ENCODE measurements at regions not wholly inside any gene's neighbourhood (a gene's known extent, or its start where the extent isn't known, plus 50 kb on each side); places are given as distances from the start of the nearest gene placed in this dataset.

DNA sequence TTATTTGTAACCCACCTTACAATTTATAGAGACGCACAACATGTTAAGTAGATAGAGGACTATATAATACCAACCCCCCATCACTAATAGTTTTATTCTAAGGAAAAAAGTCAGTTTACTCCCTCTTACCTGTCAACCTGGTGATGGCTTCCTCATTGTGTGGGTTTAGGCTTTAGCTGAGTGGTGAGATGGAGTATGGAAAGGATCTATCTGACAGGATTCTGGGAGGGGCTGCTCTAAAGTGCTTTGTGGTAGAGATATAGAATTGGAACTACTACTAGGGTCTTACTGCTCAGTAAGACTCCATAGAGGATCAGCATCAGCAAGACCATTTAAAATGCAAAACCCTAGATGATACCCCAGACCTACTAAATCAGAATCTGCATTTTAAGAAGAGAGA is 82.1 kb upstream of the IFNE start:
- TF ChIP-seq, protein P1, sequence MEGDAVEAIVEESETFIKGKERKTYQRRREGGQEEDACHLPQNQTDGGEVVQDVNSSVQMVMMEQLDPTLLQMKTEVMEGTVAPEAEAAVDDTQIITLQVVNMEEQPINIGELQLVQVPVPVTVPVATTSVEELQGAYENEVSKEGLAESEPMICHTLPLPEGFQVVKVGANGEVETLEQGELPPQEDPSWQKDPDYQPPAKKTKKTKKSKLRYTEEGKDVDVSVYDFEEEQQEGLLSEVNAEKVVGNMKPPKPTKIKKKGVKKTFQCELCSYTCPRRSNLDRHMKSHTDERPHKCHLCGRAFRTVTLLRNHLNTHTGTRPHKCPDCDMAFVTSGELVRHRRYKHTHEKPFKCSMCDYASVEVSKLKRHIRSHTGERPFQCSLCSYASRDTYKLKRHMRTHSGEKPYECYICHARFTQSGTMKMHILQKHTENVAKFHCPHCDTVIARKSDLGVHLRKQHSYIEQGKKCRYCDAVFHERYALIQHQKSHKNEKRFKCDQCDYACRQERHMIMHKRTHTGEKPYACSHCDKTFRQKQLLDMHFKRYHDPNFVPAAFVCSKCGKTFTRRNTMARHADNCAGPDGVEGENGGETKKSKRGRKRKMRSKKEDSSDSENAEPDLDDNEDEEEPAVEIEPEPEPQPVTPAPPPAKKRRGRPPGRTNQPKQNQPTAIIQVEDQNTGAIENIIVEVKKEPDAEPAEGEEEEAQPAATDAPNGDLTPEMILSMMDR (IDR thresholded peaks at IDR 0.05): no peak
- Mint-ChIP-seq H3K27ac (ENCODE audit: unreplicated experiment) (no peak overlapping the region), H3K9me3 (ENCODE audit: unreplicated experiment) (no peaks in the 10 kb centered on the region), H3K27me3 (ENCODE audit: unreplicated experiment) (peaks cover 64% of the 10 kb centered on the region), H3K36me3 (ENCODE audit: unreplicated experiment) (no peaks in the 10 kb centered on the region), H3K4me3 (ENCODE audit: unreplicated experiment) (no peak overlapping the region), H3K4me1 (ENCODE audit: unreplicated experiment) (peaks cover 6% of the 10 kb centered on the region)
- no peak for DNase-seq (ENCODE audit: extremely low spot score, unreplicated experiment)

DNA sequence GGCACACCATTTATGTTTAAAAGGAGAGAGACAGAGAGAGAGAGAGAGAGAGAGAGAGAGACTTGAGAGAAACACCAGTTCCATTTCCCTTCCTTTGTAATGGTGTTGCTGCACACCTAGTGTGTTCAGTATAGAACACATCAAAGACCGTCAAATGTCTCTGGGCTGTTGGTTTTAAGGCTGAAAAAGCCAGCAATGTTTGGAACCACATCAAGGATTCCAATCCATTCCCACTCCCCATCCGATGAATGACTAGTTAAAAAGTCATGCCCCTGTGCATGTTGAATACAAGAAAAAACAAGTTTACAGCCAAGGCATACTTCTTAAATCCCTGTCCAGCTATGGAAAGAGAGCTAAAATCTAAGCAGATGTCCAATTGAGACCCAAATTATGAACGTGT is 83.0 kb upstream of the IFNE start:
- DNase-seq (ENCODE audit: extremely low spot score, unreplicated experiment): no peak
- H3K36me3 Mint-ChIP-seq (ENCODE audit: unreplicated experiment): no peaks in the 10 kb centered on the region
- peaks cover 2% of the 10 kb centered on the region for H3K4me1 Mint-ChIP-seq (ENCODE audit: unreplicated experiment)
- H3K9me3 Mint-ChIP-seq (ENCODE audit: unreplicated experiment): no peaks in the 10 kb centered on the region
- H3K27ac Mint-ChIP-seq (ENCODE audit: unreplicated experiment): no peak overlapping the region
- H3K4me3 Mint-ChIP-seq (ENCODE audit: unreplicated experiment): no peak overlapping the region
- TF ChIP-seq, protein P1 (IDR thresholded peaks at IDR 0.05): no peak
- peaks cover 61% of the 10 kb centered on the region for H3K27me3 Mint-ChIP-seq (ENCODE audit: unreplicated experiment)

DNA sequence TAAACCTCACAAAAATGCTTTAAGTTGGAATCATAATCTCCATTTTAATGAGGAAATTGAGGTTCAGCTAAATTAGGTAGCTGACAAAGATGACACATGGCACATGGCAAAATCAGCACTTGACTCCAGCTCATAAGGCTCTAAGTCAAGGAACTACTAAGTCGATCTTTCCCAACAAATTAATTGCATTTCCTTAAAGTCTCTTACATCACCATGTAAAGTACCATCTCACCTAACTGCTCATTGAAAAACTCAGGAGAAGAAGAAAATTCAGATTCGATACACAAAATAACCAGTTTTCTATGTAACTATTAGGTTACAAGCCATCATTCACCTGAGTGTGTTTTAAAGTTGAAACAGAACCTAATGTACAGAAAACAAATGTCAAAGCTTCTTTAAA is 85.8 kb upstream of the IFNE start:
- Mint-ChIP-seq H3K27me3 (ENCODE audit: unreplicated experiment) (peaks cover 58% of the 10 kb centered on the region), H3K36me3 (ENCODE audit: unreplicated experiment) (no peaks in the 10 kb centered on the region), H3K4me3 (ENCODE audit: unreplicated experiment) (no peak overlapping the region), H3K4me1 (ENCODE audit: unreplicated experiment) (no peaks in the 10 kb centered on the region), H3K27ac (ENCODE audit: unreplicated experiment) (no peak overlapping the region), H3K9me3 (ENCODE audit: unreplicated experiment) (no peaks in the 10 kb centered on the region)
- no peak for DNase-seq (ENCODE audit: extremely low spot score, unreplicated experiment)
- TF ChIP-seq, protein P1 (IDR thresholded peaks at IDR 0.05): no peak

DNA sequence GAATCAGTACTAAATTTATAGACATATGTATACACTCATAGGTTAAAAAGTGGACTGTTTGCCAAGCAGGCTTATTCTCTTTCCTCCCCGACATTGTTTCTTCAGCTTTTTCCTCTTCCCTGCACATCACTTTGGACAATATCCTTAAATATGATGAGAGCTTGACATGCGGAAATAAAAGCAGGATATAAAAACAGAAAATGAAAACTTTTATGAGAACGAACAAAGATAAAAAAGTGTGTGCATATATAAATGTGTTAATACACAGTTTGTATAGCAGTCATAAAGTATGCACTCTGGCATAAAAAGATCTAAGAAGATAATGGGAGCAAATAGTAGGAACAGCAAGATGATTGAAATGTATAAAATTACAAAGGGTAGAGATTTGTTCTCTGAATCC is 86.4 kb upstream of the IFNE start:
- Mint-ChIP-seq H3K27ac (ENCODE audit: unreplicated experiment) (no peak overlapping the region), H3K4me3 (ENCODE audit: unreplicated experiment) (no peak overlapping the region), H3K9me3 (ENCODE audit: unreplicated experiment) (no peaks in the 10 kb centered on the region), H3K36me3 (ENCODE audit: unreplicated experiment) (no peaks in the 10 kb centered on the region), H3K27me3 (ENCODE audit: unreplicated experiment) (peaks cover 53% of the 10 kb centered on the region), H3K4me1 (ENCODE audit: unreplicated experiment) (no peaks in the 10 kb centered on the region)
- TF ChIP-seq, protein P1 (IDR thresholded peaks at IDR 0.05): no peak
- no peak for DNase-seq (ENCODE audit: extremely low spot score, unreplicated experiment)

DNA sequence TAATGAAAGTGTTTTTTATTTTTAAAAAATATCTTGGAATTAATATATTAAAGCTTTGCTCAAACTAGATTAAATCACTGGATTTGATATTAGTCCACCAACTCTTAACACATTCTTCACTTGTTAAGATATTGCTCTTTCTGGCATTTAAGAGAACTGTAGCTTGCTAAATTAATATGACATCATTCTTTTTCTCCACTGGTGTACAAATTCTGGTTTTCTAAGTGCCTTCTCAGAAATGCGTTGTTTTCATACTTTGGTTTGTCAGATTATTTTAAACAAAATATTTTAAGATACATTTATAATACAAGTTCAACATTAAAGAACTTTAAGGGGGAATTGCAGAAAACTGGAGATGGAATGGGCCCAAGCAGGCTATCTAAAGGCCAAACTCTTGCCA is 87.6 kb upstream of the IFNE start:
- DNase-seq (ENCODE audit: extremely low spot score, unreplicated experiment): no peak
- TF ChIP-seq, protein P1 (IDR thresholded peaks at IDR 0.05): no peak
- Mint-ChIP-seq H3K27ac (ENCODE audit: unreplicated experiment) (no peak overlapping the region), H3K36me3 (ENCODE audit: unreplicated experiment) (no peaks in the 10 kb centered on the region), H3K27me3 (ENCODE audit: unreplicated experiment) (peaks cover 42% of the 10 kb centered on the region), H3K9me3 (ENCODE audit: unreplicated experiment) (no peaks in the 10 kb centered on the region), H3K4me3 (ENCODE audit: unreplicated experiment) (no peak overlapping the region), H3K4me1 (ENCODE audit: unreplicated experiment) (no peaks in the 10 kb centered on the region)
